Testis (tissue), 2 donors: ENCODE measurements at regions not wholly inside any gene's neighbourhood (a gene's known extent, or its start where the extent isn't known, plus 50 kb on each side); places are given as distances from the start of the nearest gene placed in this dataset.

Source experiments
- DNase-seq: peaks from one replicate; pipeline ENCODE4 v3.0.0-alpha.2; 2019
- H3K27ac ChIP-seq, 2 donors: fragments of 200-600 bp; sonication (generic); one replicate each; pipeline ENCODE4 v1.5.1; 2019
- H3K27me3 ChIP-seq: fragments of 200-600 bp; sonication (generic); one replicate; pipeline ENCODE4 v1.5.1; 2019
- H3K36me3 ChIP-seq: fragments of 200-600 bp; sonication (generic); one replicate; pipeline ENCODE4 v1.5.1; 2017; ENCODE audit warnings: low read depth; ENCODE audit errors: missing control alignments
- H3K4me1 ChIP-seq: fragments of 200-600 bp; sonication (generic); one replicate; pipeline ENCODE4 v1.5.1; 2019
- H3K4me3 ChIP-seq, 2 donors: fragments of 200-600 bp; sonication (generic); one replicate each; pipeline ENCODE4 v1.5.1; 2017 to 2019
- H3K9me3 ChIP-seq: fragments of 200-600 bp; sonication (generic); one replicate; pipeline ENCODE4 v1.5.1; 2017
- POLR2A ChIP-seq: fragments of 450-650 bp; IDR thresholded peaks from one replicate; pipeline ENCODE4 v1.6.1; 2017; ENCODE audit warnings: antibody characterized with exemption, mild to moderate bottlenecking, moderate library complexity
- WGBS, 2 donors: methylation state at CpG; one replicate each; pipeline ENCODE4 v1.1.5; 2018; 5-methylcytosine and 5-hydroxymethylcytosine counted together
- intact Hi-C: fragments of 100-400 bp; cut with DNase I; formaldehyde crosslinking; loops from one replicate; pipeline ENCODE4 v1.15.1; 2023; ENCODE audit warnings: low total_unique reads
- TF ChIP-seq, protein P1 (sequence below), 3 experiments: fragments of 450-650 bp in 2 of 3; fragments of 200-600 bp in 1 of 3; sonication (generic) in 1 of 3; IDR thresholded peaks; one replicate each; pipeline ENCODE4 v1.5.1; 2016 to 2019; ENCODE audit warnings: antibody characterized with exemption in 3 of 3, mild to moderate bottlenecking in 2 of 3, moderate library complexity in 1 of 3

- Histone ChIP-seq H3K27ac (no peak overlapping the region), H3K4me3 (no peak overlapping the region), H3K4me1 (no peaks in the 10 kb centered on the region), H3K27me3 (no peaks in the 10 kb centered on the region), H3K36me3 (no peaks in the 10 kb centered on the region), H3K9me3 (no peaks in the 10 kb centered on the region)
- no peak for TF ChIP-seq POLR2A
- WGBS, 2 donors = 62 to 91% methylated on average over 1 of the region's 1 CpG
- no peak for DNase-seq
- intact Hi-C loops = no loop called here
Observed at GRCh38 chr18:53784253-53784652, 440.2 kb downstream of the MBD2 start.

- TF ChIP-seq, protein P1, sequence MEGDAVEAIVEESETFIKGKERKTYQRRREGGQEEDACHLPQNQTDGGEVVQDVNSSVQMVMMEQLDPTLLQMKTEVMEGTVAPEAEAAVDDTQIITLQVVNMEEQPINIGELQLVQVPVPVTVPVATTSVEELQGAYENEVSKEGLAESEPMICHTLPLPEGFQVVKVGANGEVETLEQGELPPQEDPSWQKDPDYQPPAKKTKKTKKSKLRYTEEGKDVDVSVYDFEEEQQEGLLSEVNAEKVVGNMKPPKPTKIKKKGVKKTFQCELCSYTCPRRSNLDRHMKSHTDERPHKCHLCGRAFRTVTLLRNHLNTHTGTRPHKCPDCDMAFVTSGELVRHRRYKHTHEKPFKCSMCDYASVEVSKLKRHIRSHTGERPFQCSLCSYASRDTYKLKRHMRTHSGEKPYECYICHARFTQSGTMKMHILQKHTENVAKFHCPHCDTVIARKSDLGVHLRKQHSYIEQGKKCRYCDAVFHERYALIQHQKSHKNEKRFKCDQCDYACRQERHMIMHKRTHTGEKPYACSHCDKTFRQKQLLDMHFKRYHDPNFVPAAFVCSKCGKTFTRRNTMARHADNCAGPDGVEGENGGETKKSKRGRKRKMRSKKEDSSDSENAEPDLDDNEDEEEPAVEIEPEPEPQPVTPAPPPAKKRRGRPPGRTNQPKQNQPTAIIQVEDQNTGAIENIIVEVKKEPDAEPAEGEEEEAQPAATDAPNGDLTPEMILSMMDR (IDR thresholded peaks at IDR 0.05) = no peak
- no peak for TF ChIP-seq POLR2A
- H3K27me3 ChIP-seq = no peaks in the 10 kb centered on the region
- H3K36me3 ChIP-seq = no peaks in the 10 kb centered on the region
- no peaks in the 10 kb centered on the region for H3K4me1 ChIP-seq
- H3K9me3 ChIP-seq = no peaks in the 10 kb centered on the region
- H3K4me3 ChIP-seq = no peak overlapping the region
- 83 to 86% methylated on average over 1 of the region's 1 CpG for WGBS, 2 donors
- no peak for DNase-seq
- intact Hi-C loops = no loop called here
- H3K27ac ChIP-seq = no peak overlapping the region
Observed at GRCh38 chr18:53780666-53781065, 443.8 kb downstream of the MBD2 start.

DNA sequence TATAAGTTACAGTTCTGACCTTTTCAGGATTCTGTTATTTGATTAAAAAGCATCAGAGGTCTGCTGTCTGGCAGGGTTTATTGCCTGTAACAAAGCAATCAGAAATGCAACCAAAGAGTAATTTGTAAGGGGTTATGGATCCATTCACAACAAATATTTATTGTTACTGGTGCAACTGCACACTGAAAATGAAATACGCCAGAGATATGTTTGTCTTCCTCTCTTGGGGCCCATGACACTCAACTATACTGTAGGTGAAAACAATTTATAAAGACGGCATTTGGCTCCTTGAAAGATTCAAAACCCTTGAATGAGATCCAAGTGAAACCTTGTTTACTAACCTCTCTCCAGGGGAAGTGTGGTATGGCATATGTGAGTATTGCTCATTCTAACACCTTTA lies 452.2 kb downstream of the MBD2 start:
- no peak overlapping the region for H3K27ac ChIP-seq
- no peaks in the 10 kb centered on the region for H3K27me3 ChIP-seq
- no peak for DNase-seq
- H3K36me3 ChIP-seq = no peaks in the 10 kb centered on the region
- no peaks in the 10 kb centered on the region for H3K9me3 ChIP-seq
- WGBS, 2 donors = 73% methylated on average over 2 of the region's 2 CpGs
- no peak for TF ChIP-seq POLR2A
- TF ChIP-seq, protein P1 (IDR thresholded peaks at IDR 0.05) = no peak
- intact Hi-C loops = no loop called here
- H3K4me3 ChIP-seq = no peak overlapping the region
- no peaks in the 10 kb centered on the region for H3K4me1 ChIP-seq

DNA sequence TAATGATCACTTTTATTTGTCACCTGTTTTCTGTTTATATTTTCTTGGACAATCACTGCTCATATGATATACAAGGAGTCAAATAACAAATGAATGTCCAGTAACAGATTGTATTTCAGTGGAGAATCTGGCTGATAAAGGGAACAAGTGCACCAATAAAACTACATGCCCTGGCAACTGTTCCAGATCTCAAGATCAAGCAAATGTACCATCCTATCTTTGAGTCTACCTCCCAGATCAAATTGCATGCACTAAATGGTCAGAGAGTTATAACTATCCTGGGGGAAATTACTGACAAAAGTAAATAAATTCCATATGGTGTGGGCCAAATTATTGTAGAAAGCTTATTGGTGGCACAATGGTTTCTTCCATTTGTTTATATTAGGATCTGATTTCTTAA lies 452.8 kb downstream of the MBD2 start:
- no peaks in the 10 kb centered on the region for H3K9me3 ChIP-seq
- no peaks in the 10 kb centered on the region for H3K36me3 ChIP-seq
- H3K4me1 ChIP-seq = no peaks in the 10 kb centered on the region
- no peak for DNase-seq
- no peaks in the 10 kb centered on the region for H3K27me3 ChIP-seq
- TF ChIP-seq, protein P1 (IDR thresholded peaks at IDR 0.05) = no peak
- TF ChIP-seq POLR2A = no peak
- H3K27ac ChIP-seq = no peak overlapping the region
- H3K4me3 ChIP-seq = no peak overlapping the region
- intact Hi-C loops = no loop called here

DNA sequence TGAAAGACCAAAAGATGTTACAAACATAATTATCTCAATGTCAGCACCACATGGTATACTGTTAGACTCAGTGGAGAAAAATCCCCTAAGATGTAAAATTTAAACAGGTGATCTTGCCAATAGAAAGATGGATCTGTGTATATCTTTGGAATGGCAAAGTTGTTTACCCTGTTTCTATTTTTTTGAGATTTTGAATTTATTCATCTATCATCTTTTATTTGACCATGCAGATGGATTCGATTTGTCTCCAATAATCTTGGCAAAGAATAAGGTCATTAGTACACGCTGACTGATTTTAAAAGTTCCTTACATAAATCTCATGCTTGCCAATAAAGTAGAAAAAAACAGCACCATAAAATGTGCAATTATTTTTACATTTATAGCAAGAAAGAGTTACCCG lies 459.3 kb downstream of the MBD2 start:
- H3K4me3 ChIP-seq = no peak overlapping the region
- no peaks in the 10 kb centered on the region for H3K9me3 ChIP-seq
- no peak for TF ChIP-seq POLR2A
- TF ChIP-seq, protein P1 (IDR thresholded peaks at IDR 0.05) = no peak
- intact Hi-C loops = no loop called here
- no peaks in the 10 kb centered on the region for H3K27me3 ChIP-seq
- DNase-seq = no peak
- 80 to 83% methylated on average over 3 of the region's 3 CpGs for WGBS, 2 donors
- no peak overlapping the region for H3K27ac ChIP-seq
- H3K36me3 ChIP-seq = no peaks in the 10 kb centered on the region
- H3K4me1 ChIP-seq = no peaks in the 10 kb centered on the region
